GM23338 (cell line): ENCODE measurements at regions not wholly inside any gene's neighbourhood (a gene's known extent, or its start where the extent isn't known, plus 50 kb on each side); places are given as distances from the start of the nearest gene placed in this dataset.

Experiments used
- ATAC-seq: fragments of 200-7000 bp; cut with Tn5 transposase; 3 replicates; pipeline ENCODE4 v1.9.1; 2020
- DNase-seq: peaks from one replicate; pipeline ENCODE4 v3.0.0-alpha.2; 2015; ENCODE audit warnings: low spot score
- H2AFZ ChIP-seq: fragments of 200-600 bp; sonication (generic); 2 replicates; pipeline ENCODE4 v1.8.0; 2016; ENCODE audit warnings: antibody characterized with exemption, mild to moderate bottlenecking, moderate library complexity
- H3F3A ChIP-seq: fragments of 200-600 bp; sonication (generic); replicated peaks from 2 replicates; pipeline ENCODE4 v1.8.0; 2017; ENCODE audit warnings: antibody characterized with exemption, mixed run types, low read depth
- H3K27ac ChIP-seq: fragments of 200-600 bp; sonication (generic); 2 replicates; pipeline ENCODE4 v1.6.1; 2016; ENCODE audit warnings: low read depth
- H3K27me3 ChIP-seq: fragments of 200-600 bp; sonication (generic); 2 replicates; pipeline ENCODE4 v1.8.0; 2016; ENCODE audit warnings: mild to moderate bottlenecking, mixed run types, moderate library complexity; ENCODE audit not compliant: insufficient read depth
- H3K36me3 ChIP-seq: fragments of 200-600 bp; sonication (generic); 2 replicates; pipeline ENCODE4 v1.8.0; 2016; ENCODE audit warnings: mild to moderate bottlenecking; ENCODE audit not compliant: insufficient read depth
- H3K4me1 ChIP-seq: fragments of 200-600 bp; sonication (generic); 2 replicates; pipeline ENCODE4 v1.8.0; 2016; ENCODE audit warnings: mild to moderate bottlenecking, moderate library complexity; ENCODE audit not compliant: insufficient read depth
- H3K4me2 ChIP-seq: fragments of 200-600 bp; sonication (generic); 2 replicates; pipeline ENCODE4 v1.7.1; 2017; ENCODE audit warnings: mixed run types
- H3K4me3 ChIP-seq: fragments of 200-600 bp; sonication (generic); 2 replicates; pipeline ENCODE4 v1.6.1; 2016; ENCODE audit warnings: mixed run types
- H3K79me2 ChIP-seq: fragments of 200-600 bp; sonication (generic); replicated peaks from 2 replicates; pipeline ENCODE4 v1.8.0; 2017; ENCODE audit warnings: mild to moderate bottlenecking; ENCODE audit not compliant: insufficient read depth
- H3K9me2 ChIP-seq: fragments of 200-600 bp; sonication (generic); 2 replicates; pipeline ENCODE4 v1.8.0; 2017; ENCODE audit not compliant: insufficient read depth
- H4K20me1 ChIP-seq: fragments of 200-600 bp; sonication (generic); replicated peaks from 2 replicates; pipeline ENCODE4 v1.8.0; 2017; ENCODE audit warnings: mild to moderate bottlenecking; ENCODE audit not compliant: insufficient read depth
- H3K27ac Mint-ChIP-seq: 2 replicates; pipeline ENCODE4 v1.8.0; 2020; ENCODE audit warnings: inconsistent platforms, mild to moderate bottlenecking, moderate library complexity, mixed read lengths
- H3K27me3 Mint-ChIP-seq: 3 replicates; pipeline ENCODE4 v1.8.0; 2022; ENCODE audit warnings: low read depth, mild to moderate bottlenecking, moderate library complexity, mixed read lengths, inconsistent platforms; ENCODE audit not compliant: insufficient read depth, poor library complexity
- H3K36me3 Mint-ChIP-seq: 3 replicates; pipeline ENCODE4 v1.8.0; 2021; ENCODE audit warnings: low read depth, mild to moderate bottlenecking, inconsistent platforms, moderate library complexity, mixed read lengths
- H3K4me1 Mint-ChIP-seq: 3 replicates; pipeline ENCODE4 v1.8.0; 2020; ENCODE audit warnings: mild to moderate bottlenecking, inconsistent platforms, mixed read lengths
- H3K4me3 Mint-ChIP-seq: 3 replicates; pipeline ENCODE4 v1.8.0; 2021; ENCODE audit warnings: moderate library complexity, mild to moderate bottlenecking, inconsistent platforms, mixed read lengths
- H3K9me3 Mint-ChIP-seq: 3 replicates; pipeline ENCODE4 v1.8.0; 2020; ENCODE audit warnings: moderate library complexity, mild to moderate bottlenecking, inconsistent platforms, mixed read lengths
- CTCF ChIP-seq, 2 experiments: fragments of 200-600 bp in 1 of 2; sonication (generic) in 1 of 2; conservative IDR thresholded peaks; 2 replicates each; pipeline versions ENCODE4 v1.5.1 to v1.6.1; 2016 to 2017; ENCODE audit warnings: antibody characterized with exemption in 2 of 2, low read depth in 2 of 2, mild to moderate bottlenecking in 2 of 2, moderate library complexity in 1 of 2
- ETS1 ChIP-seq: IDR thresholded peaks from 2 replicates; pipeline ENCODE4 v1.6.1; 2016; ENCODE audit warnings: antibody characterized with exemption
- EZH2phosphoT487 ChIP-seq: fragments of 200-600 bp; sonication (generic); IDR thresholded peaks from one replicate; pipeline ENCODE4 v1.8.1; 2018; ENCODE audit warnings: antibody characterized with exemption; ENCODE audit not compliant: unreplicated experiment
- JUNB ChIP-seq: IDR thresholded peaks from one replicate; pipeline ENCODE4 v1.6.1; 2016; ENCODE audit warnings: antibody characterized with exemption; ENCODE audit not compliant: unreplicated experiment
- NANOG ChIP-seq: IDR thresholded peaks from 2 replicates; pipeline ENCODE4 v1.6.1; 2016; ENCODE audit warnings: antibody characterized with exemption, borderline replicate concordance
- ZNF114 ChIP-seq: fragments of 250-450 bp; sonication (Bioruptor Pico); IDR thresholded peaks from 2 replicates; pipeline ENCODE4 v1.5.0; 2020; ENCODE audit warnings: mild to moderate bottlenecking, moderate library complexity
- TF ChIP-seq, protein P1 (sequence below): fragments of 250-450 bp; sonication (Bioruptor Pico); IDR thresholded peaks from 2 replicates; pipeline ENCODE4 v1.5.0; 2020; ENCODE audit warnings: mild to moderate bottlenecking, moderate library complexity

DNA sequence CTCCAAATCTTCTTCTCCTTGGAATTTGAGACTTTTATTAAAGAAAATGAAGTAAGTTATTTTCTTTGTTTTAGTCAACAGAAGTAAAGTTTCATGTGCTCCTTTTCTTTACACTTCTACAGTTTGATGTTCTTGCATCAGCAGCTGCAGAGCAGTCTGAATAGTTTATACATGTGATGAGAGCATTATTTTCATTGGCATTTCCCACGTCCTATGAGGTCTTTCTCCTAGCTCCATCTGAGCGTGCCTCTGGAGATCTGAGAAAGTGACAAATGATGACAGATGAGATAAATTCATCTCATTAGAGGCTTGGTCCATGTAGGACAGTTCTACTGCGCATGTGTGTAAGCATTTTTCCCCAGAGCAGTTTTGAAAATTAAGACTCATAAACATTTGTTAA is 1290.0 kb downstream of the UQCRFS1 start (continued):
- TF ChIP-seq, protein P1, sequence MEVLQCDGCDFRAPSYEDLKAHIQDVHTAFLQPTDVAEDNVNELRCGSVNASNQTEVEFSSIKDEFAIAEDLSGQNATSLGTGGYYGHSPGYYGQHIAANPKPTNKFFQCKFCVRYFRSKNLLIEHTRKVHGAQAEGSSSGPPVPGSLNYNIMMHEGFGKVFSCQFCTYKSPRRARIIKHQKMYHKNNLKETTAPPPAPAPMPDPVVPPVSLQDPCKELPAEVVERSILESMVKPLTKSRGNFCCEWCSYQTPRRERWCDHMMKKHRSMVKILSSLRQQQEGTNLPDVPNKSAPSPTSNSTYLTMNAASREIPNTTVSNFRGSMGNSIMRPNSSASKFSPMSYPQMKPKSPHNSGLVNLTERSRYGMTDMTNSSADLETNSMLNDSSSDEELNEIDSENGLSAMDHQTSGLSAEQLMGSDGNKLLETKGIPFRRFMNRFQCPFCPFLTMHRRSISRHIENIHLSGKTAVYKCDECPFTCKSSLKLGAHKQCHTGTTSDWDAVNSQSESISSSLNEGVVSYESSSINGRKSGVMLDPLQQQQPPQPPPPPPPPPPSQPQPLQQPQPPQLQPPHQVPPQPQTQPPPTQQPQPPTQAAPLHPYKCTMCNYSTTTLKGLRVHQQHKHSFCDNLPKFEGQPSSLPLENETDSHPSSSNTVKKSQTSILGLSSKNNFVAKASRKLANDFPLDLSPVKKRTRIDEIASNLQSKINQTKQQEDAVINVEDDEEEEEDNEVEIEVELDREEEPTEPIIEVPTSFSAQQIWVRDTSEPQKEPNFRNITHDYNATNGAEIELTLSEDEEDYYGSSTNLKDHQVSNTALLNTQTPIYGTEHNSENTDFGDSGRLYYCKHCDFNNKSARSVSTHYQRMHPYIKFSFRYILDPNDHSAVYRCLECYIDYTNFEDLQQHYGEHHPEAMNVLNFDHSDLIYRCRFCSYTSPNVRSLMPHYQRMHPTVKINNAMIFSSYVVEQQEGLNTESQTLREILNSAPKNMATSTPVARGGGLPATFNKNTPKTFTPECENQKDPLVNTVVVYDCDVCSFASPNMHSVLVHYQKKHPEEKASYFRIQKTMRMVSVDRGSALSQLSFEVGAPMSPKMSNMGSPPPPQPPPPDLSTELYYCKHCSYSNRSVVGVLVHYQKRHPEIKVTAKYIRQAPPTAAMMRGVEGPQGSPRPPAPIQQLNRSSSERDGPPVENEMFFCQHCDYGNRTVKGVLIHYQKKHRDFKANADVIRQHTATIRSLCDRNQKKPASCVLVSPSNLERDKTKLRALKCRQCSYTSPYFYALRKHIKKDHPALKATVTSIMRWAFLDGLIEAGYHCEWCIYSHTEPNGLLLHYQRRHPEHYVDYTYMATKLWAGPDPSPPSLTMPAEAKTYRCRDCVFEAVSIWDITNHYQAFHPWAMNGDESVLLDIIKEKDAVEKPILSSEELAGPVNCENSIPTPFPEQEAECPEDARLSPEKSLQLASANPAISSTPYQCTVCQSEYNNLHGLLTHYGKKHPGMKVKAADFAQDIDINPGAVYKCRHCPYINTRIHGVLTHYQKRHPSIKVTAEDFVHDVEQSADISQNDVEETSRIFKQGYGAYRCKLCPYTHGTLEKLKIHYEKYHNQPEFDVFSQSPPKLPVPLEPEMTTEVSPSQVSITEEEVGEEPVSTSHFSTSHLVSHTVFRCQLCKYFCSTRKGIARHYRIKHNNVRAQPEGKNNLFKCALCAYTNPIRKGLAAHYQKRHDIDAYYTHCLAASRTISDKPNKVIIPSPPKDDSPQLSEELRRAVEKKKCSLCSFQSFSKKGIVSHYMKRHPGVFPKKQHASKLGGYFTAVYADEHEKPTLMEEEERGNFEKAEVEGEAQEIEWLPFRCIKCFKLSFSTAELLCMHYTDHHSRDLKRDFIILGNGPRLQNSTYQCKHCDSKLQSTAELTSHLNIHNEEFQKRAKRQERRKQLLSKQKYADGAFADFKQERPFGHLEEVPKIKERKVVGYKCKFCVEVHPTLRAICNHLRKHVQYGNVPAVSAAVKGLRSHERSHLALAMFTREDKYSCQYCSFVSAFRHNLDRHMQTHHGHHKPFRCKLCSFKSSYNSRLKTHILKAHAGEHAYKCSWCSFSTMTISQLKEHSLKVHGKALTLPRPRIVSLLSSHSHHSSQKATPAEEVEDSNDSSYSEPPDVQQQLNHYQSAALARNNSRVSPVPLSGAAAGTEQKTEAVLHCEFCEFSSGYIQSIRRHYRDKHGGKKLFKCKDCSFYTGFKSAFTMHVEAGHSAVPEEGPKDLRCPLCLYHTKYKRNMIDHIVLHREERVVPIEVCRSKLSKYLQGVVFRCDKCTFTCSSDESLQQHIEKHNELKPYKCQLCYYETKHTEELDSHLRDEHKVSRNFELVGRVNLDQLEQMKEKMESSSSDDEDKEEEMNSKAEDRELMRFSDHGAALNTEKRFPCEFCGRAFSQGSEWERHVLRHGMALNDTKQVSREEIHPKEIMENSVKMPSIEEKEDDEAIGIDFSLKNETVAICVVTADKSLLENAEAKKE (CRISPR knock-in tag), result no peak
- TF ChIP-seq NANOG, result no peak

DNA sequence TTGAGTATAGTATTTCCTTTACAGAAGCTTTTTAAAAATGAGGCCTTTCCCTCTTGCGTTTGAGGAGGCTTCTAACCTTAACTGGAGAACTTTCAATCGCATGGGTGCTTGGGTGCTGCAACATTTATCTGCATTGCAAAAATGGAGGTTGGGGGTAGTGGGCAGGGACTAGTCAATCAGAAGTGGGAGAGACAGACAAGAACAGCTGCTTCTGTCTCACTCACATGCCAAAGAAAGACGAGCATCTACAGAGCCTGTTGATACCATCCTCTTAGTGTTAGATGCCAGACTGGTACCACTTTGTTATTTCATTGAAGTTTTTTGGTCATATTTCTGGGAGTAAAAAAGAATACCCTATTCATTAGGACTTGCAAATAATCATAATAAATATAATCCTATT is 1292.2 kb downstream of the UQCRFS1 start:
- Histone ChIP-seq H3K9me2 (no peaks in the 10 kb centered on the region), H3F3A (no peaks in the 10 kb centered on the region), H3K36me3 (no peaks in the 10 kb centered on the region), H3K79me2 (no peaks in the 10 kb centered on the region), H3K27me3 (no peaks in the 10 kb centered on the region), H2AFZ (no peak overlapping the region), H3K4me2 (no peak overlapping the region), H3K4me3 (no peak overlapping the region), H3K4me1 (no peaks in the 10 kb centered on the region), H4K20me1 (no peaks in the 10 kb centered on the region), H3K27ac (no peak overlapping the region)
- DNase-seq, result no peak
- no peak for ATAC-seq
- Mint-ChIP-seq H3K27me3 (peaks cover 2% of the 10 kb centered on the region), H3K9me3 (peaks cover 91% of the 10 kb centered on the region), H3K36me3 (peaks cover 24% of the 10 kb centered on the region), H3K27ac (no peak overlapping the region), H3K4me1 (no peaks in the 10 kb centered on the region), H3K4me3 (no peak overlapping the region)
- TF ChIP-seq JUNB (no peak), ETS1 (no peak), ZNF114 (CRISPR knock-in tag) (no peak), CTCF (conservative IDR thresholded peaks at IDR 0.05; ENCODE audit: low read depth in 2 of 2) (no peak), EZH2phosphoT487 (no peak)
- TF ChIP-seq, protein P1 (CRISPR knock-in tag), result no peak
